Activated CD4-positive, alpha-beta T cell treated with anti-CD3 and anti-CD28 coated beads, Interleukin-2, amount 50 U/mL, for 24 hours (primary cell): ENCODE measurements at regions not wholly inside any gene's neighbourhood (a gene's known extent, or its start where the extent isn't known, plus 50 kb on each side); places are given as distances from the start of the nearest gene placed in this dataset.
"Not testable (repeated sequence)": the region's sequence is repeated elsewhere in the genome, so short reads cannot be mapped to it uniquely, and the experiment has no call there.

Experiments
- DNase-seq, 2 donors: peaks; one replicate each; pipeline ENCODE4 v3.0.0-alpha.2; 2020; ENCODE audit warnings: low read depth in 1 of 2, low spot score in 1 of 2

GRCh38 chr14:43123544-43123943 lies 1383.5 kb downstream of the FSCB start:
- no peak for DNase-seq

DNA sequence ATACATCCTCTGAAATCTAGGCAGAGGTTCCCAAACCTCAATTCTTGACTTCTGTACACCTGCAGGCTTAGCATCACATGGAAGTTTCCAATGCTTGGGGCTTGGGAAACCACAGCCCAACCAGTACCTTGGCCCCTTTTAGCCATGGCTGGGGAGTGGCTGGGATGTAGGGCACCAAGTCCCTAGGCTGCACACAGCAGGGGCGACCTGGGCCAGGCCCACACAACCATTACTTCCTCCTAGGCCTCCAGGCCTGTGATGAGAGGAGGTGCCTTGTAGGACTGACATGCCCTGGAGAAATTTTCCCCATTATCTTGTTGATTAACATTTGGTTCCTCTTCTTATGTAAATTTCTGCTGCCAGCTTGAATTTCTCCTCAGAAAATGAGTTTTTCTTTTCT lies 1387.4 kb downstream of the FSCB start:
- DNase-seq: no peak

DNA sequence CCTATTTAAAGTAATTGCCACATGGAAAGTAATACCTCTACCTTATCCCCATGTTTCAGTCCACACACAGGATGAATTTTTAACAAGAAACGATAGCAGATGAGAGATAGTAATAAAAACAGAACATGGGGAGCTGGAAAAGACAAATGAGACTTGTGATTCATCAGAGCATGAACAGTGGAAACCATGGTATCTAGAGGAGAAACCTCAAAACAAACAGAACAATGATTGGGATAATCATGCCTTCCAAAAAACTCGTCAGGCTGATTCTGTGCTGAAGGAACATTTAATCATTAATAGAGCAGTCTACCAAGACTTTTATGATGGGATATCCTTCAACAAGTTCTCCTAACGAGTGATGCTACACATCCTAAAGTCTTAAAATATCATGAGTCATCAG lies 1390.7 kb downstream of the FSCB start:
- DNase-seq: no peak

DNA sequence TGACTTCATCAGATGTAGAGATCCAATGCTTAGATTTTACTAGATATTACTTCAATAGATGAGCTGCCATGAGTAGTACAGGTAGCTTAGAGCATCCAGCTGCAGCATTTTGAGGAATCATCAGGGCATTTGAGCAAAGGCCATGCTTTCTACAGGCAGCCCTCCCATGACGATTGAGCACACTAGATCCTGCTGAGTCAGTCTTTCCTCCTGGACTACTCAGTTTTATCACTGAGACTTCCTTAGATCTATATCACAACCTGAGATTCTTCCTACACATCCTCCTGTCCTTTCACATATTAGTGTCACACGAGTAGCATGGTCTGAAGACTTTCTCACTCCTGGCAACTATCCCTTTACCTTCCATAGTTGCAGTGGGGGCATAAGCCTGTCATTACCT lies 1401.8 kb downstream of the FSCB start:
- no peak for DNase-seq

GRCh38 chr14:43090380-43090779 lies 1416.7 kb downstream of the FSCB start:
- no peak for DNase-seq

- DNase-seq: no peak
These were observed 1419.4 kb downstream of the FSCB start for GRCh38 chr14:43087666-43088065.

- DNase-seq: no peak
These were observed 1421.3 kb downstream of the FSCB start for GRCh38 chr14:43085819-43086218.

GRCh38 chr14:43067372-43067771 lies 1439.7 kb downstream of the FSCB start:
- DNase-seq: not testable (repeated sequence)

- no peak for DNase-seq
These were observed 1449.4 kb downstream of the LRFN5 start for GRCh38 chr14:43056106-43056505.

DNA sequence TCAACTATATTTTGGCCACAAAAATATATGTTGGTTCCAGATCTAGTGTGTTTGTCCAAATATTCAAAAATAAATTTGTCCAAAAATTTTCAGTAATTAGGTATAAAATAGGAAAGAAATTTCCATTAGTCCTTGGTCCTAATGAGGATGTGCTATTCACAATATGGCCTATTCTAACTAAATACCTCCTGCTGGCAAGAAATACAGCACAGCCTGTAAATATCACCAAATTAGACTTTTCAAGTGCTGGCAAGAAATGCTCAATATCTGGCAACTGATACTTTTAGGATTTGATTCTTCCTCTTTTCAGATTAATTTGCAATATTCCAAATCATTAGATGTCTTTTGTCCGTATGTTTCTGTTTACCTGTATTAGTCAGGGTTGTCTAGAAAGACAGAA lies 1446.2 kb downstream of the LRFN5 start:
- DNase-seq: no peak

DNA sequence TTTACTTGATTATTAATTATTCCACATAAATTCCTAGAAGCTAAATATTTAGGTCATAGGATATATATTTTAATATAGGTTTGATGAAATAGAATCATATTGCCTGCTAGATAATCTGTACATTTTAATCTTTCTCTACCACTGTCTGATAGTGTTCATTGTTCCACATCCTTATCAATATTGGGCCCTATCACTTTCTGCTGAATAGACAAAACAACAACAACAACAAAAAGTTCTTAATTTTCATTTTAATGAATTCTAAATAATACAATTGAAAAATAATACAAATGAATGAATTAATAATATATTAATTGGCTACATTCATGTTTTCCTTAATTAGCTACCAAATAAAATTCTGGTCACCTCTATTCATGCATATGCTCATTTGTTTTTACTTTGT lies 1437.2 kb downstream of the LRFN5 start:
- no peak for DNase-seq

DNA sequence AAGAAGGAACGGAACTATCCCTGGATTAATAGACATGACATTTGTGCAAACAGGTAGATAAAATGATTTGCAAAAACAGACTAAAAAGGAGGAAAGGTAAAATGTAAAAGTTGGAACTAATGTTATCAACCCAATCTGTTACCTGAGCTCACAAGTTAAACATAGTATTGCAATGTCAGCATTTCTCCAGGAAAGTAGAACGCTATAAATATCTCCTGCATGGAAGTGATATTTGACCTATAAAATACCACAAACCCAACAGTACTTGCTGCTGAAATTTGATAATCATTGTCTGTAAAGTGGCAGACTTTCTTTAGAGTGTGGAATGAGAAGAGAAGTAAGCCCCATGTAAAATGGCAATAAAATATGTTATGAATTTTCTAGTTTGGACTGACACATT lies 1435.7 kb downstream of the LRFN5 start:
- no peak for DNase-seq

DNA sequence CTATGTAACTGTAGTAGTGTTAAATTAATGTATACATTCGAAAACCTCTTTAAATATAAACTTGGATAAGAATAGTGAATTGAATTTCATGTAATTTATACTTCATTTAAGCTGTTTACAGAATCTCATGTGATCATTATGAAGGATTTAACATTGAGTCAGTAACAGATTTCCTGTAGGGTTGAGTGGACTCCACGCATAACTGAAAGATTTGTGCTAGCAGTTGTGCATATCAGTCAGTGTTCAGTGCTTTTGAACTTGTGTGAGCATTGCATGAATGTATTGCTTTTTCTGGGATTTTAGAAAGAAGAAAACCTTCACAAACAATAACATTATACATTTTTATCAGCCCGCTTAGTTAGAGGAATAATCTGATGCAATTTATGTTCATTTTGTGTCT lies 1435.3 kb downstream of the LRFN5 start:
- no peak for DNase-seq

GRCh38 chr14:43041207-43041606 lies 1434.5 kb downstream of the LRFN5 start:
- no peak for DNase-seq

DNA sequence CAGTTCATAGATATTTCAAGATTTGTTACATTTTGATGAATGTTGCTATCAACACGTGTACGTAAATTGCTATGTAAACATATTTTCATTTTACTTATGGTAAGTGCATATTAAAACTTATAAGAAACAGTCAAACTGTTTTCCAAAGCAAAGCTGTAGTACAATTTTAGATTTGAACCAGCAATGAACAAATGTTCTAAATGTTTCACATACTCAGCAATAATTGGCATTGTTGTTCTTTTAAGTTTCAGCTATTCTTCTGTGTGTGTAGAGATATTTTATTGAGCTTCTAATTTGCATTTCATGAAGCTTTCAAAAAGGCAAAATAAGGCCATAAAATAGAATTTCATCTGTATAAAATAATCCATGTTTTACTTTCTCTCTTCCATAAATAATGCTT lies 1433.2 kb downstream of the LRFN5 start:
- no peak for DNase-seq

DNA sequence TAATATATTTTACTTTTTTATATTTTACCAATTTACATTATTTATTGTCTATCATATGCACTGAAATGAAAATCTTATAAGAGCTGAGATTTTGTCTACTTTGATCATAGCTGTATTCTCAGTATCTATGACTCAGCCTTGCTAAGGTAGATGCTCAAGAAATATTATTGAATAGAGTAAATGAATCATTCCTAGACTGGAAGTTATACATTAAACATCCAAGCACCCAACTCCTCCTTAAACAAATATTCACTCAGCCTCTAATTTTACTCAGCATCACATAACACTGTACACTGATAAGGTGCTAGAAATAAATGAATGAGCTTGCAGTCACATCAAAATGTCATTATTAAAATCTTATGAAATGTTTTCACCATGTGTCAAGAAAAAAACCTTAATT lies 1424.9 kb downstream of the LRFN5 start:
- no peak for DNase-seq

GRCh38 chr14:43022094-43022800 lies 1415.6 kb downstream of the LRFN5 start:
- DNase-seq: no peak

GRCh38 chr14:43019826-43020225 lies 1413.2 kb downstream of the LRFN5 start:
- no peak for DNase-seq

- DNase-seq: no peak
These were observed 1407.7 kb downstream of the LRFN5 start for GRCh38 chr14:43014338-43014737.

DNA sequence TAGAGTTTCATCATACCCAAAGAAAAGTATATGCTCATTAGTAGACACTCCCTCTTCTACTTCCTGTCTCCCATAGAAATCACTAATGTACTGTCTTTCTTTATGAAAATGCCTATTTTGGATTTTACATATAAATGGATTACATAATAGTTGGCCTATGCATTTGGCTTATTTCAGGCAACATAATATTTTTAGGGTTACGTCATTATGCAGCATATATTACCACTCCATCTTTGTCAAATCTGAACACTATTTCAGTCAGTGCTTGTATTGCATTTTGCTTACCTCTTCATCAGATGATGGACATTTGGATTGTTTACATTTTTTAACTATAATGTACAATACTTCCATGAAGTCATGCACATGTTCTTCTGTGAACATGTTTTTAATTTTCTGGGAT lies 1406.1 kb downstream of the LRFN5 start:
- no peak for DNase-seq

GRCh38 chr14:43005807-43006206 lies 1399.1 kb downstream of the LRFN5 start:
- DNase-seq: no peak

- no peak for DNase-seq
These were observed 1397.2 kb downstream of the LRFN5 start for GRCh38 chr14:43003845-43004244.

DNA sequence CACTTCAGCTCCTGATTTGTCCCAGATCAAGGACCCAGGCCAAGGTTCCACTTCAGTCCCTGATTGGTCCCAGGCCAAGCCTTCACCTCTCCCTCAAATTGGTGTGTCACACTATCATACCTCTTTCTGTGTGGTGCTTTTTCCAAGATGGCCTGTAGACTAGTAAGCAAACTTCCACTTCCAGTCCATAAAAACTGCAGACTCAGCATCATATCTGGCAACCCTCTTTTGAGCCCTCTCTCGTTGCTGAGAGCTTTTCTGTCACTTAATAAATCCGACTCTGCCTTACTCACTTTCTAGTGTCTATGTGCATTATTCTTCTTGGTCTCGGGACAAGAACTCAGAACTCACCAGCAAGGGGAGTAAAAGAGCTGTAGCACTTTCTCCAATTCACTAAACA lies 1395.1 kb downstream of the LRFN5 start:
- no peak for DNase-seq
